Retina (tissue), 1 donor: ENCODE measurements at regions not wholly inside any gene's neighbourhood (a gene's known extent, or its start where the extent isn't known, plus 50 kb on each side); places are given as distances from the start of the nearest gene placed in this dataset.
"Not testable (repeated sequence)": the region's sequence is repeated elsewhere in the genome, so short reads cannot be mapped to it uniquely, and the experiment has no call there.

Experiments used
- DNase-seq: peaks from one replicate; pipeline ENCODE4 v3.0.0-alpha.2; 2016

- no peak for DNase-seq
Observed at GRCh38 chr1:4227986-4228385, 327.9 kb upstream of the C1orf174 start.

DNA sequence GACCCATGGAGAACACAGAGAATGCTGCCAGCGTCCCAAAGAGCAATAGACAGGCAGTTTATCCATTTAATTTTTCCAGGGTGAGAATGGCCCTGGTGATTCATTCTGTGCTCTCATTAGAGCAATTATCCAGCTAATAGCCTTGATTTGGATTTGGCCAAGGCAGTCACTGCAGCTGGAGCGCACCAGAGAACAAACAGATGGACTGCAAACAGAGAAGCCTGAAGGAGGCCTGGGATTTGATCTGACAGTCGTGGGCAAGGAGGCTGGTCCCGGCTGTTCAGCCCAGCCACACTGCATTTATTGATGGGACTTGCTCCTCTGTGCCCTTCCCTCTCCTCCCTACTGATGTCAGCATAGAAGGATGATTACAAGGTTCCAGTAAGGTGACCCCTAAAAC is 353.9 kb upstream of the C1orf174 start:
- DNase-seq = no peak

DNA sequence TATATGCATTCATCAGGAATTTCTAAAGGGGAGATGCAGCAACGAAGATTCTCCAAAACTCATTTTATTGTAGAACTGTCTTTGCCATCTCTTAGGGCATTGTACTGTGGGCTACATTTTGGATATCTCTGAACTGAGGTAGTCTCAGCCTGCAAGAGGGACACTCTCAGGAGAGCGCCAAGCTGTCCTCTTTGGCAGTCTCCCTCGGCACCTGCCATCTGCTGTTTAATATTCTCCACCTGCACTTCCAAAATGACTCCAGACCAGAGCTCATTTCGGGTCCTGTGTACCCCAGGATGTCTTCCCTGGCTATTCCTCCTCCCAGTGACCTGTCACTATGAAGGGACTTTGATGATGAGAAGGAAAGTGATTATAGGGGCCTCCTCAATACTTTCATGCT is 356.3 kb upstream of the C1orf174 start:
- no peak for DNase-seq

DNA sequence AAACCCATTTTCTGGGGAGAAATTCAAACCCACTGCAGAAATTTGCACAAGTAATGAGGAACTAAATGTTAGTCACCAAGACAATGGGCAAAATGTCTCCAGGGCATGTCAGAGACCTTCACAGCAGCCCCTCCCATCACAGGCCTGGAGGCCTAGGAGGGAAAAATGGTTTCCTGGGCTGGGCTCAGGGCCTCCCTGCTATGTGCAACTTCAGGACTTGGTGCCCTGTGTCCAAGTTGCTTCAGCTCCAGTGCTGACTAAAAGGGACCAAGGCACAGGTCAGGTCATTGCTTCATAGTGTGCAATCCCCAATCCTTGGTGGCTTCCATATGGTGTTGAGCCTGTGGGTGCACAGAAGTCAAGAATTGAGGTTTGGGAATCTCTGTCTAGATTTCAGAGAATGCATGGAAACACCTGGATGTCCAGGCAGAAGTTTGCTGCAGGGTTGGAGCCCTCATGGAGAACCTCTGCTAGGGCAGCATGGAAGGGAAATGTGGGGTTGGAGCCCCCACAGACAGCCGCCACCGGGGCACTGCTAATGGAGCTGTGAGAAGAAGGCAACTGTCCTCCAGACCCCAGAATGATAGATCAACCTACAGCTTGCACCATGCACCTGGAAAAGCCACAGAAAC is 358.2 kb upstream of the C1orf174 start:
- not testable (repeated sequence) for DNase-seq

GRCh38 chr1:4261327-4261726 is 361.3 kb upstream of the C1orf174 start:
- DNase-seq = no peak

- no peak for DNase-seq
Observed at GRCh38 chr1:4262665-4263064, 362.6 kb upstream of the C1orf174 start.

DNA sequence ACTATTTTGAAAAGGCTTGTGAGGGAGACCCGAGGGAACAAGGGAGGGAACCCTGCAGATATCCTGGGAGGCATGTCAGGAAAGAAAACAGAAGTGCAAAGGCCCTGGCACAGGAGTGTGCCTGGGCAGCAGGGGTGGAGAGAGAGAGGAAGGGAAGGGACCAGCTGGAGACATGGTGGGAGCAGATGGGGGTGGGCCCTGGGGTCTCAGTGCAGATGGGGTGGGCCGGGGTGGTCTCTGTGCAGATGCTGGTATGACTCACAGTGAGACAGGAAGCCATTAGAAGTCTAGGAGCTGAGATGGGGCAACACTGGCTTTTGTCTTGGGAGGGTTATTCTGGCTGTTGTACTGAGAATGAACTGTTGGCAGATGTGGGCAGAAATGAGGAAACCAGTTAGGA is 363.6 kb upstream of the C1orf174 start:
- no peak for DNase-seq

DNA sequence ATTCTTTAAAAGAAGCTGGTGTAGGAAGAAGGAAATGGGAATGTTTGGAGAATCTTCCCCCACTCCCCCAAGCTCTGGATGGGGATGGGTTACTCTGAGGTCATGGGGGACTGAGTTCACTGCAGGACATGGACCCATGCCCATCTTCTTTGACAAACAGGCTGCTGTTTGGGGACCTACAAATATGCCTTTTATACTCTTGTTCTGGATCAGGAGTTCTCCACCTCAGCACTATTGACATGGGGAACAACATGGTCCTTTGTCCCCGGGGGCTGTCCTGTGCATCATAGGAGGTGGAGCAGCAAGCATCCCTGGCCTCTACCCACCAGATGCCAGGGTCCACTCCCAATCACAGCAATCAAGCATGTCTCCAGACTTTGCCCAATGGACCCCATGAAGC is 365.8 kb upstream of the C1orf174 start:
- no peak for DNase-seq

DNA sequence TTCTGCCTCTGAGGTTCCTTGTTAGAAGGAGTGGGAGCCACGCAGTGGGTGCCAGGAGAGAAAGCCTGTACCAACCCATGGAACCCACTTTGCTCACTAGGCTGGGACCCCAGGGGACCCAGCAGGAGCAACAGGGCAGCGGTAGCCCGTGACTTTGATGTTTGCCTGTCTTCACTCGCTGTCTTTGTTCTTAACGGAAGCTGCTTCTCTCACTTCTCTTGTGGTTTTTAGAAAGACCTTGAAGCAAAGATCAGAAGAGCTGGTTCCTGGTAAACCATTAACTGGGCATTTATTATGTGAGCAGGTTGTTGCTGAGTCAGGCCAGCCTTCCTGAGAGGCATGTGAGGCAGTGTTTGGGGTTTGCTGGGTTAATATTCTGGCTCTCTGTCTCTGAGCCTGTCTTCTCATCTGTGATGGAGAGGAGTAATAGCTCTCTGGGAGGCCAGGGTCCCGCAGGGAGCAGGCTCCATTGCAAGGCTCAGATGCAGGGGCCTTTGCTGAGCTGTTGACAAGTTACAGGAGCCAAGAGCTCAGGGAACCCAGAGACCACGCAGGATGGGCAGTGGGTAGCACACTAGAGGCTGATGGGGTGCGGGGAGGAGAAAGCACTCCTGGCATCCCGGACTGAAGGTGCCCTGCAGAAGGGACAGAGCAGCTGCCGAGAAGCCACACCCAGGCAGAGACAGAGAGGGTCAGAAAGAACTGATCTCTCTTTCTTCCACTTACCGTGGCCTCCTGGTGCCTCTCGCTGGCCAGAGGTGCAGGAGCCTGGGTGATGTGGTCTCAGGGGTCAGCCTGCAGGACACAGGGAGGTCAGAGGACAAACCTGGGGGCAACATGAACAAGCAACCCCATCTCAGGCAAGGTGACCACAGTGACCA is 367.5 kb upstream of the C1orf174 start:
- DNase-seq = no peak

DNA sequence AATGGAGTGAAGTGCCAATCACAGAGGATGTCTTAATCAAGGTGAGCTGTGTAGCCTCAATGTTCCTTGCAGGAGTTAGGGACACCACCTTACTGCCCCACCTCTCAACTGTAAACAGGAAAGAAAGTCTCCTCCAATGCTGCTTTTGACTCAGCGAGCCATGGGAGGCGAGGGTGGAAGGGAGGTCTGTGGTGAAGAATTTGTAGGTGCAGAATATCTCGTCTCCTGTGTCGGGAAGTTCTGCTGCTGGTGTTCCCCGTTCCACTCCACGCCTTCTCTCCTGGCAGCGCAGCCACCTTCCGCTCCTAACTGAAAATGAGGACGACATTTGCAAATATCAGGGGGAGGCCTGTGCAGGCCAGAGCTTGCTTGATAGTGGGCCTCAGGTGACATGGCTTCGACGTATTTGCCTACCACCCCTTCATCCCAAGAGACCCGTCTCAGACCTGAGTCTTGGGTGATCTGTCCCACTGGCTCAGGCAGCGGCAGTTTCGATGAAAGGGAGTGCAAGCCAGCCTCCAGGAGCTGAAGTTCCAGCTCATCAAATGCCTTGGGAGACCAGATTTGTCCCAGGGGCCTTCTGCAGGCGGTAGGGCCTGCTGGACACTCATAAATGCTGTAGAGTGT is 368.3 kb upstream of the C1orf174 start:
- no peak for DNase-seq

GRCh38 chr1:4268889-4269284 is 368.8 kb upstream of the C1orf174 start:
- DNase-seq = peak; percentile 34

GRCh38 chr1:4269330-4269729 is 369.3 kb upstream of the C1orf174 start:
- peak; percentile 24 for DNase-seq

GRCh38 chr1:4269952-4270570 is 370.0 kb upstream of the C1orf174 start:
- no peak for DNase-seq

GRCh38 chr1:4270651-4271337 is 370.7 kb upstream of the C1orf174 start:
- DNase-seq = no peak

DNA sequence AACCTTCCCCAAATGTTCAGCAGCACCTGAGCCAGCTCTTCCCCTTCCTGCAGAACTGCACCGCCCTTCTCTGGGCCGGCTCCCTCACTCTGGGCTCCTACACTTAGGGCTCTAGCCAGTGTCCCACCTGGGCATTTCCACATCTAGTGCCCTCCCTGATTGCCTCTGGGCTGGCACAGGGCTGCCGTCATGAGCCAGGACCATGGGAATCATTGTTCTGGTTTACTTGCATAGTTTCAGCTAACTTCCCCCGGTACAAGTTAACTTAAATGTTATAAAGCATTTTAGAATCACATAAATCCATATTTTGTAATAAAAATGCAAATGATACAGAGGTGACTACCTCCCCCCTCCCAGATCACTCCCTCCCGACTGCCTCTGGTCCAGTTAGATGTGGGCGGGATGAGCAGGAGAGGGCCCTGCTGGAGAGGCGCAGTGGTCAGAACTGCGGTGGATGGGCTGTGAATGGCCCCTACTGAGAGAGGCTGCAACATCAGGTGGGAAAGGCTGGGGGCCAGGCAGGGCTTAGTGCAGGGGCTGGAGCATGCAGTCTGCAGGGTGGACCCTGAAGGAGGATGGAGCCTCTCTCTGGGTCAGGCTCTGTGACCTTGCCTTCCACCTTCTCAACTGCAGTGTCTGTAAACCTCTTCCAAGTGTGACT is 371.4 kb upstream of the C1orf174 start:
- no peak for DNase-seq

DNA sequence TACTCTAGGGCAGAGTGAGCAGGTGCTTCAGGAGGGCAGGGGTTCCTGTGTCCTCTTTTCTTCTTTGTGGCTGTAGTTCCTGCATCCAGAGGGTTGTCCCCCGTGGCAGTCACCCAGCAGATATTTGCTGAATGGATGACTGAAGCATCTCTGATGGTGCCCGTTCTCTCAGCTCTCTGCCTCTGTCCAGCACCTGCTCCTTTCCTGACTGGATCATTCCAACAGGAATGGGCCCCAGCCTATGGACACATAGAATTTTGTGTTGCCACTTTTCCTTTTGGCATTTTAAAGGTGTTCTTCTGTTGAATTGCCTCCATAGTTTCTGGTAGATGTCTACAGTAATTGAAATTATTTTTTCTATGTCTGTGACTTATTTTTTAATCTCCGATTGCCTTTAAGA is 372.5 kb upstream of the C1orf174 start:
- no peak for DNase-seq

DNA sequence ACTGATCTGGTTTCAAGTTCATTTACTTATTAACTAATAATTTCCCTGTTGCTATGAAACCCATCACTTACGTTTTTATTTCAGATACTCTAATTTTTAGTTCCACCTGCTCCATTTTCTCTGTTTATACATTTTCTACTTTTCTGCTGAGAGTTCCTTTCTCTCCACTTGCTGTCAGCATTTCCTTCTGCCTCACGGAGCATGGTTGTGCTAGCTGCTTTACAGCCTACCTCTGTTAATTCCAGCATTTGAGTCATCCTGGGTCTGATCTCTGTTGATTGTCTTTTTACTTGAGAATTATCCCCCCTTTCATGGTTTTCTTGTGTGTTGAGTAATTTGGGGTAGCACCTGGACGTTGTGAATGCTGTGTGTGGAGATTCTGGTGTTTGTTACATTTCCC is 373.2 kb upstream of the C1orf174 start:
- no peak for DNase-seq

- DNase-seq = no peak
Observed at GRCh38 chr1:4273747-4274146, 373.7 kb upstream of the C1orf174 start.

DNA sequence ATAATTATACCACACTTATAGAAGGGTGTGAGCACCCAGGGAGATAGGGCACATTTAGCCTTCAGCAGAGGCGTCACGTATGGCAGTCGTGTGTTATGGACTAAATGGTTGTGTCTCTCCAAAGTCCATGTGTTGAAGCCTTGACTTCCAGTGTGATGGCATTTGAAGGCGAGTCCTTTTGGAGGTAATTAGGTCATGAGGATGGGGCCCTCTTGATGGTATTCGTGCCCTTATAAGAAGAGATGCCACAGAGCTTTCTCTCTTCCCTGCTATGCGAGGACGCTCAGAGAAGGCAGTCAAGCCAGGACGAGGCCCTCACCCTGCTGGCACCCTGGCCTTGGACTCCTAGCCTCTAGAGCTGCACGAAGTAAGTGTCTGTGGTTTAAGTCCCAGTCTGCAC is 375.0 kb upstream of the C1orf174 start:
- DNase-seq = no peak

DNA sequence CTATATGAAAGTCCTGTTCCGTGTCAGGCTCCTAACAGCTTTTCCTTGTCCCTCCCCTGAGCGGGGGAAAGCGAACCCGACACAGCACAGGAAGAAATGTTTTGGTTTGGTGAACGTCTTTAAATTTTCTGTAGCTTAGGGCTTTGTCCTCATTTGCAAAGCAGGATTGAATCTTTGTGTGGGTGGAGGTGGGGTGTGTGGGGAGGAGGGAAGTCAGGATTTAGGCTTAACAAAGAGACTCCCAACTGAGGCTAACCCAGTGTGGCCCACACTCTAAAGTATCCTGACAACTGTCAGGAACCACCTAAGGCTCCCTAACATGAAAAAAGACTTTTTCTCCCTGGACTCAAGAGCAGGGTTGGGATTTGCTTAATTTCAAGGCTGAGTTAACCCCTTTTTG is 376.2 kb upstream of the C1orf174 start:
- no peak for DNase-seq

DNA sequence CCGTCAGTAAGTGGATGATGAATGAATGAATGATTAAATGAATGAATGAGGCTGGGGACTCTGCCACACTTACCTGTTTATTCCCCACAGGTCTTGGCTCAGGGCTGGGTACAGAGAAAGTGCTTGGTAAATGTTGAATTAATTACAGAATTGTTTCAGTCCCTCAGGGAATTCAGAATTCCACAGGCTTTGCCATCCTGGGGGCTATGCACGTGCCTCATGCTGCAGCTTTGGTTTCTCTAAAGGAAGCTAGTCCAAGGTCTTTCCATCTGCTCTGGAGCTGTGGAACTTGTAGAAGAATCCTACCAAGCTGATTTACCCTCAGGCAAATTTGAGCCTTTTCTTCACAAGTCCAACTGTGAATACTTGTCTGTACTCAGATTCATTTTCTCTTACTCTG is 376.8 kb upstream of the AJAP1 start:
- DNase-seq = no peak

GRCh38 chr1:4284976-4285375 is 369.4 kb upstream of the AJAP1 start:
- DNase-seq = no peak
